ENCODE measurements at regions not wholly inside any gene's neighbourhood (a gene's known extent, or its start where the extent isn't known, plus 50 kb on each side); places are given as distances from the start of the nearest gene placed in this dataset.

DNA sequence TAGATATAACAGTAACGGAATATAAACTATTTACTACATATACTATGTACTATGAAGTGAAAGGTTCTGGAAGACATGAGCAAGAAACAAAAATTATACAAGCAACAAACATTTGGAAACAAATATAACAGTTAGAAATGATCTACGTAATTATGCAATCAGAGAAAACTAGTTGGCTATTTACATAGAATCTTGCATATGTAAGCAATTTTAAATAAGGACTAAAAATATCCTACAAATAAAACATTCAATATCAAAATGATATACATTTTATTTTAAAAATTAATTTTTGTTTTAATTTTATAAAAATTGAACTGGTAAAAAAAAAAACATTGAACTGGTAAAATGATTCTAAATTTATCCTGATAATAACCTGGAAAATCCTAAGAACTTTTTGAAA lies 642.5 kb upstream of the PCDH10 start:
- no peak overlapping the region for H3K4me3 ChIP-seq (ENCODE audit: low read depth, low read length)
- DNase-seq (ENCODE audit: low read depth) = no peak
- TF ChIP-seq, protein P1, sequence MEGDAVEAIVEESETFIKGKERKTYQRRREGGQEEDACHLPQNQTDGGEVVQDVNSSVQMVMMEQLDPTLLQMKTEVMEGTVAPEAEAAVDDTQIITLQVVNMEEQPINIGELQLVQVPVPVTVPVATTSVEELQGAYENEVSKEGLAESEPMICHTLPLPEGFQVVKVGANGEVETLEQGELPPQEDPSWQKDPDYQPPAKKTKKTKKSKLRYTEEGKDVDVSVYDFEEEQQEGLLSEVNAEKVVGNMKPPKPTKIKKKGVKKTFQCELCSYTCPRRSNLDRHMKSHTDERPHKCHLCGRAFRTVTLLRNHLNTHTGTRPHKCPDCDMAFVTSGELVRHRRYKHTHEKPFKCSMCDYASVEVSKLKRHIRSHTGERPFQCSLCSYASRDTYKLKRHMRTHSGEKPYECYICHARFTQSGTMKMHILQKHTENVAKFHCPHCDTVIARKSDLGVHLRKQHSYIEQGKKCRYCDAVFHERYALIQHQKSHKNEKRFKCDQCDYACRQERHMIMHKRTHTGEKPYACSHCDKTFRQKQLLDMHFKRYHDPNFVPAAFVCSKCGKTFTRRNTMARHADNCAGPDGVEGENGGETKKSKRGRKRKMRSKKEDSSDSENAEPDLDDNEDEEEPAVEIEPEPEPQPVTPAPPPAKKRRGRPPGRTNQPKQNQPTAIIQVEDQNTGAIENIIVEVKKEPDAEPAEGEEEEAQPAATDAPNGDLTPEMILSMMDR (conservative IDR thresholded peaks at IDR 0.05; ENCODE audit: low read depth, low read length) = no peak

DNA sequence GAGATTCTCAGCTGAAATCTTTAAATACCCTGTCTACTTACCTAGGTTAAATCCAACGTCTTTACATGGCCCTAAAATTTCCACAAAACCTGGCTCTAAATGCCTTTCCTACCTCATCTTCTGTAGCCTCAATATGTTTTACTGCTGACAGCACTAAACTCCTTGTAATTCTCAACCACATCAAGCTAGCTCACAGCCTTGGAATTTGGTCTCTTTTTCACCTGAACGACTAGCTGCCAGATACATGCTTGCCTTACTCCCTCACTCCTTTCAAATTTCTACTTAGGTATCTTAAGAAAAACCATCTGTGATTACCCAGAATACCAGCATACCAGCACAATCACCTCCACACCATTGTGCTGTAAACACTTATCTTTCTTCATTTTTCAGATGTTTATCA lies 635.6 kb upstream of the PCDH10 start:
- H3K4me3 ChIP-seq (ENCODE audit: low read depth, low read length) = no peak overlapping the region
- TF ChIP-seq, protein P1 (conservative IDR thresholded peaks at IDR 0.05; ENCODE audit: low read depth, low read length) = no peak
- DNase-seq (ENCODE audit: low read depth) = no peak

DNA sequence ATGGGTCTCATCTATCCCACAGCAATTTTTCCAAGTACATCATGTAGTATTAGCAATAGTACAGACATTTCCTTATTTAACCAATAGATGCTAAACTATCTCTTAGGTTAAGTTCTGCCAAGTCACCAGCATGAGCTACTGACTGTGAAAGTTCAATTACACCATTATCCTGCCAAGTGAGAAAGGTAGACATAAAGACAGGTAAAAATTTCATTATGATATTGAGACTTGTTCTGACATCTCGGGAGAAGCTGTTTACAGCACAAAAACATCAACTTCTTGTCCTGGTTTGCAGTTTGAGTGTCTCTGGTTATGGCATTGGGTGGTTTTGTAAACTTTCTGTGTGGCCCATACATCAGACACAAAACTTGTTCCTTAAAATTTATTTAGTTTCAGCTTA lies 622.4 kb upstream of the PCDH10 start:
- TF ChIP-seq, protein P1 (conservative IDR thresholded peaks at IDR 0.05; ENCODE audit: low read depth, low read length) = no peak
- H3K4me3 ChIP-seq (ENCODE audit: low read depth, low read length) = no peak overlapping the region

DNA sequence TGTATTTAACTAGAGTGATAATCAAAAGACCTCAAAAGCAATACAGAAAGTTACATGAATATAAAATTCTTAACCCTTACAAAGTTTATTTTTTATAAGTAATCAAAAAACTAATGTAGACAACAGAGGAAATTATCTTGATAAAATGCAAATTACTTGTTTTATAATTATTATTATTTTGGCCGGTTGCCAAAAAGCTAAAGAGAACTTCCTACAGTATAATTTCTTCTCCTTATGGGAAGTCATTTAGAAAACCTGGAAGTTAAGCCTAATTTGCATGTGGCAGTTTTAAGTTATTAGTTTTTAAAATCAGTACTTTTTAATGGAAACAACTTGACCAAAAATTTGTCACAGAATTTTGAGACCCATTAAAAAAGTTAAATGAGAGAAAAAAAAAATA lies 621.3 kb upstream of the PCDH10 start:
- DNase-seq (ENCODE audit: low read depth) = no peak
- TF ChIP-seq, protein P1 (conservative IDR thresholded peaks at IDR 0.05; ENCODE audit: low read depth, low read length) = no peak
- H3K4me3 ChIP-seq (ENCODE audit: low read depth, low read length) = no peak overlapping the region

More for the DNA sequence above, 622.4 kb upstream of the PCDH10 start:
- DNase-seq (ENCODE audit: low read depth) = no peak

DNA sequence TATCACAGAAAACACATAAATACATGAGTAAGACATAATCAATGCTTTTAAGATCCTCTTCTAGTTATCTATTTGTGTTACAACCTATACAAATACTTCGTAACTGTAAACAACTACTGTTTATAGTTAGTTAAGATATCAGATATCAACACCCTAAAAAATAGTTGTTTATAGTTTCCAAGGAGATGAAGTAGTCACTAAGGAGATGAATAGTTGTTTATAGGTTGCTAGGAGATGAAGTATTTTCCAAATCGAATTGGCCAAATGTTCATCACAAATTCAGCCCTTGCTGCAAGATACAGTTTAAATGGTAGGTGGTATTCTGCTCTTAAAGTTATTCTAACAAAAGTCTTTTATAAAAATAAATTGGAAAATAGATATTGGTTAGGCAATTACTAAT lies 618.2 kb upstream of the PCDH10 start:
- TF ChIP-seq, protein P1 (conservative IDR thresholded peaks at IDR 0.05; ENCODE audit: low read depth, low read length) = no peak
- H3K4me3 ChIP-seq (ENCODE audit: low read depth, low read length) = no peak overlapping the region
- no peak for DNase-seq (ENCODE audit: low read depth)

DNA sequence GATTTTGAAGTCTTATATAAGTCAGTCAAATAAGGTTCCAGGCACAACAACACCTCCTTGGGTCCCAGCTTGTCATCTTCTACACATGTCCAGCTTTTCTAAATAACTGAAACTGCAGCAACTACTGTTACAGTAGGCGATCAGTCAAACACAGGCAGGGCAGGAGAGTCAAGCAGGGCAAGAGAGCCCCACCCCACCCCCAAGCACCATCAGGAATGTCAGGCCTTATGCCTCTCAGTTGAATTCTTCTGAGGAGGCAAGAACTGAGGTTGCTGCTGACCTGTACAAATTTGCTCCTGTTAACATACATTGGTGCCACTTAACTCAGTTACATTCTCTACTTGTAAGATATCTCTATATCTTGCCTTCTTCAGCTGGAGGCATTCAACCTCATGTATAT lies 608.8 kb upstream of the PCDH10 start:
- no peak for DNase-seq (ENCODE audit: low read depth)
- TF ChIP-seq, protein P1 (conservative IDR thresholded peaks at IDR 0.05; ENCODE audit: low read depth, low read length) = no peak
- no peak overlapping the region for H3K4me3 ChIP-seq (ENCODE audit: low read depth, low read length)

DNA sequence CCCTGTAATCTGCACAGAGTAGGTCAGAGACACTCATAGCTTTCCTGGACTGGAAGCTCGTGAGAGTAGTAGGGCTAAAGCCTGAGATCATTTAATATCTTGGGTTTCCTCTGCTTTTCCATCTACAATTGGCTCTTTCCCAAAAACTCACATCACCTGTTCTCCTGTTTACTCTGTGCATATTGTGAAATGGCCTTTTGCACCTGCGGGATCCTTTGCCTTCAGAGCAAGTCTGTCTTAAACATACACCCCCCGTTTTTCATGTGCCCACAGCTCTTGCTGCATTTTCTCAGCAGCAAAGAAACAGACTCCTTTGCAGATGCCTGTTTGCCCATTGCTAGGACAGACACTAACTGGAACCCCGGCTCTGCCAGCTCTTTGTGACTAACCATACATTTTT lies 608.3 kb upstream of the PCDH10 start:
- no peak for DNase-seq (ENCODE audit: low read depth)

More for the DNA sequence above, 608.3 kb upstream of the PCDH10 start:
- TF ChIP-seq, protein P1 (conservative IDR thresholded peaks at IDR 0.05; ENCODE audit: low read depth, low read length) = no peak
- H3K4me3 ChIP-seq (ENCODE audit: low read depth, low read length) = no peak overlapping the region

Data from choroid plexus epithelial cell (primary cell).